DOHH2 (cell line): ENCODE measurements at regions not wholly inside any gene's neighbourhood (a gene's known extent, or its start where the extent isn't known, plus 50 kb on each side); places are given as distances from the start of the nearest gene placed in this dataset.
"Not testable (repeated sequence)": the region's sequence is repeated elsewhere in the genome, so short reads cannot be mapped to it uniquely, and the experiment has no call there.

Experiments used
- H3F3A ChIP-seq: fragments of 200-600 bp; sonication (generic), shearing (Covaris generic); 2 replicates; pipeline ENCODE4 v1.6.0; 2016; ENCODE audit warnings: antibody characterized with exemption, mild to moderate bottlenecking; ENCODE audit not compliant: control insufficient read depth, insufficient read depth
- H3K27ac ChIP-seq: fragments of 200-600 bp; sonication (generic); 2 replicates; pipeline ENCODE4 v1.5.1; 2014; ENCODE audit warnings: low read depth, mild to moderate bottlenecking, low read length, moderate library complexity
- H3K27me3 ChIP-seq: fragments of 200-600 bp; sonication (generic); 2 replicates; pipeline ENCODE4 v1.6.1; 2014; ENCODE audit warnings: mild to moderate bottlenecking, low read length, mixed read lengths; ENCODE audit not compliant: control insufficient read depth
- H3K36me3 ChIP-seq: fragments of 200-600 bp; sonication (generic); 2 replicates; pipeline ENCODE4 v1.6.1; 2014; ENCODE audit warnings: mild to moderate bottlenecking, low read length, moderate library complexity, mixed read lengths; ENCODE audit not compliant: control insufficient read depth
- H3K4me1 ChIP-seq: fragments of 200-600 bp; sonication (generic); 2 replicates; pipeline ENCODE4 v1.6.1; 2014; ENCODE audit warnings: mild to moderate bottlenecking, low read length, mixed read lengths; ENCODE audit not compliant: control insufficient read depth
- H3K4me2 ChIP-seq: fragments of 200-600 bp; sonication (generic); 2 replicates; pipeline ENCODE4 v1.6.0; 2014; ENCODE audit warnings: mild to moderate bottlenecking, low read length, moderate library complexity
- H3K4me3 ChIP-seq: fragments of 200-600 bp; sonication (generic); 2 replicates; pipeline ENCODE4 v1.5.1; 2014; ENCODE audit warnings: mild to moderate bottlenecking, low read length, mixed read lengths
- H3K79me2 ChIP-seq: fragments of 200-600 bp; sonication (generic); 2 replicates; pipeline ENCODE4 v1.6.1; 2014; ENCODE audit warnings: mild to moderate bottlenecking, low read length, mixed read lengths; ENCODE audit not compliant: control insufficient read depth
- H3K9me2 ChIP-seq: fragments of 200-600 bp; sonication (generic); replicated peaks from 2 replicates; pipeline ENCODE4 v1.6.1; 2014; ENCODE audit warnings: mild to moderate bottlenecking, low read length, mixed read lengths; ENCODE audit not compliant: control insufficient read depth
- H3K9me3 ChIP-seq: fragments of 200-600 bp; sonication (generic); 2 replicates; pipeline ENCODE4 v1.6.1; 2014; ENCODE audit warnings: antibody characterized with exemption, low read length, mixed read lengths; ENCODE audit not compliant: control insufficient read depth, insufficient read depth
- H4K20me1 ChIP-seq: fragments of 200-600 bp; sonication (generic); 2 replicates; pipeline ENCODE4 v1.6.0; 2014; ENCODE audit warnings: low read depth, mild to moderate bottlenecking, antibody characterized with exemption, low read length, moderate library complexity; ENCODE audit not compliant: control insufficient read depth, insufficient read depth
- CTCF ChIP-seq: fragments of 200-600 bp; sonication (generic); IDR thresholded peaks from one replicate; pipeline ENCODE4 v1.5.1; 2014; ENCODE audit warnings: antibody characterized with exemption, mild to moderate bottlenecking, low read depth, low read length; ENCODE audit not compliant: poor library complexity, severe bottlenecking
- EZH2phosphoT487 ChIP-seq: fragments of 200-600 bp; sonication (generic); IDR thresholded peaks from 2 replicates; pipeline ENCODE4 v1.6.1; 2017; ENCODE audit warnings: borderline replicate concordance, mild to moderate bottlenecking, antibody characterized with exemption, low read length, moderate library complexity, mixed read lengths

- Histone ChIP-seq H3K27me3 (no peaks in the 10 kb centered on the region), H4K20me1 (no peaks in the 10 kb centered on the region)
Measured at GRCh38 chr7:152931633-152932032, 172.1 kb downstream of the ACTR3B start.

GRCh38 chr7:152937282-152937681 lies 177.7 kb downstream of the ACTR3B start:
- Histone ChIP-seq H3F3A (no peaks in the 10 kb centered on the region), H3K27ac (no peak overlapping the region), H3K79me2 (no peaks in the 10 kb centered on the region), H3K4me1 (no peaks in the 10 kb centered on the region), H4K20me1 (no peaks in the 10 kb centered on the region), H3K27me3 (no peaks in the 10 kb centered on the region), H3K4me3 (no peak overlapping the region), H3K9me3 (no peaks in the 10 kb centered on the region), H3K4me2 (no peak overlapping the region), H3K9me2 (no peaks in the 10 kb centered on the region), H3K36me3 (no peaks in the 10 kb centered on the region)
- TF ChIP-seq EZH2phosphoT487 (no peak), CTCF (no peak)

More at GRCh38 chr7:152931633-152932032, 172.1 kb downstream of the ACTR3B start:
- no peak overlapping the region for H3K27ac ChIP-seq
- no peak overlapping the region for H3K4me2 ChIP-seq
- no peaks in the 10 kb centered on the region for H3K9me3 ChIP-seq
- no peaks in the 10 kb centered on the region for H3K9me2 ChIP-seq
- H3F3A ChIP-seq, result no peaks in the 10 kb centered on the region
- H3K4me1 ChIP-seq, result no peaks in the 10 kb centered on the region
- H3K4me3 ChIP-seq, result no peak overlapping the region
- no peaks in the 10 kb centered on the region for H3K79me2 ChIP-seq
- H3K36me3 ChIP-seq, result no peaks in the 10 kb centered on the region
- TF ChIP-seq CTCF (no peak), EZH2phosphoT487 (no peak)

GRCh38 chr7:152946616-152947015 lies 187.1 kb downstream of the ACTR3B start:
- not testable (repeated sequence) for H3K9me2 ChIP-seq, H3K27ac ChIP-seq, H3K79me2 ChIP-seq, H3K4me1 ChIP-seq, H3K4me3 ChIP-seq, H4K20me1 ChIP-seq, H3K9me3 ChIP-seq, H3K4me2 ChIP-seq, H3F3A ChIP-seq, H3K36me3 ChIP-seq, H3K27me3 ChIP-seq

GRCh38 chr7:152947686-152948085 lies 188.1 kb downstream of the ACTR3B start:
- no peak overlapping the region for H3K4me2 ChIP-seq
- H3K27me3 ChIP-seq, result no peaks in the 10 kb centered on the region
- H3K4me1 ChIP-seq, result no peaks in the 10 kb centered on the region
- TF ChIP-seq CTCF (no peak), EZH2phosphoT487 (no peak)
- no peaks in the 10 kb centered on the region for H3F3A ChIP-seq
- no peaks in the 10 kb centered on the region for H3K79me2 ChIP-seq
- H3K9me3 ChIP-seq, result 0 out of 2 replicates have a peak, but pooled peaks cover 3% of the 10 kb centered on the region
- H3K4me3 ChIP-seq, result no peak overlapping the region
- no peaks in the 10 kb centered on the region for H4K20me1 ChIP-seq
- no peak overlapping the region for H3K27ac ChIP-seq
- H3K9me2 ChIP-seq, result 0 out of 2 replicates have a peak, but pooled peaks cover 3% of the 10 kb centered on the region
- H3K36me3 ChIP-seq, result no peaks in the 10 kb centered on the region
